HG03064 (cell line): ENCODE measurements at regions not wholly inside any gene's neighbourhood (a gene's known extent, or its start where the extent isn't known, plus 50 kb on each side); places are given as distances from the start of the nearest gene placed in this dataset.

Experiments used
- ATAC-seq: cut with Tn5 transposase; IDR thresholded peaks from one replicate; pipeline ENCODE4 v1.9.1; 2021; ENCODE audit warnings: low read depth; ENCODE audit not compliant: unreplicated experiment

DNA sequence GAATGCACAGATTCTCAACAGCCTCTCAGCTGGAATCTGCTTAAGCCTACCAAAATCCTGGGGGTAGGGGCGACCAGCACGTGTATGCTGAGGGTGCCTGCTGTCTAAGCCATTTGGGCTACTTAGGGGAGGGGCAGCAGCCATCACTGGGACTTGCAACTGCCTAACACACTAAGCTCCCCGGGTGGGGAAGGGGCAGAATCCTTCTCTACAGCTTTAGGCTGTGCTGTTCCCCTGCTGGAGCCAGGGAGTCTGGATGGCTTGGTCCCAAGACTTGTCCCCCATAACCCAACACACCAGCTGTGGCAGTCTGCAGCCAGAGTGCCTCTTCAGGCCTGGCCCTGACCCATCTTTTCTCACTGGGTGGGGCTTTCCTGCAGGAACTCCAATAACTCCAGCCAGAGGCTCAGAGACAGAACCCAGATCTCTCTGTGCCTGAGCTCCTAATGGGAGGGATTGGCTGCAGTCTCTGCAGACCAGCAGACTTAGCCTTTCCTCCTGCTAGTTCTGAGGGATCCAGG is 305.4 kb upstream of the RND3 start:
- ATAC-seq = no peak

DNA sequence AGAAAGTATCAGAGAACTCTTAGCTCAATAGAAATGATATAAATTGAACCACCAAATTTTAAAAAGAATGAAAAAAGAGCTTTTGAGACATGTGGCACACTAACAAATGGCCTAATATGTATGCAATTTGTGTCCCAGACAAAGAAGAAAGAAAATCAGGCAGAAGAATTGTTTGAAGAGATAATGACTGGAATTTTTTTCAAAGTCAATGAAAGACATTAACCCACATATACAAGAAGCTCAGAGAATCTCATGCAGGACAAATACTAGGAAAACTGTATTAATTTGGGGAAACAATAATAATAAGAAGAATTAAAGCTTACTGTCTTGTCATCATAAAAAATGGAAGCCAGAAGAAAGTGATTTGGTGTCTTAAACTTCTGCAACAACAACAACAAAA is 304.1 kb upstream of the RND3 start:
- ATAC-seq = no peak

DNA sequence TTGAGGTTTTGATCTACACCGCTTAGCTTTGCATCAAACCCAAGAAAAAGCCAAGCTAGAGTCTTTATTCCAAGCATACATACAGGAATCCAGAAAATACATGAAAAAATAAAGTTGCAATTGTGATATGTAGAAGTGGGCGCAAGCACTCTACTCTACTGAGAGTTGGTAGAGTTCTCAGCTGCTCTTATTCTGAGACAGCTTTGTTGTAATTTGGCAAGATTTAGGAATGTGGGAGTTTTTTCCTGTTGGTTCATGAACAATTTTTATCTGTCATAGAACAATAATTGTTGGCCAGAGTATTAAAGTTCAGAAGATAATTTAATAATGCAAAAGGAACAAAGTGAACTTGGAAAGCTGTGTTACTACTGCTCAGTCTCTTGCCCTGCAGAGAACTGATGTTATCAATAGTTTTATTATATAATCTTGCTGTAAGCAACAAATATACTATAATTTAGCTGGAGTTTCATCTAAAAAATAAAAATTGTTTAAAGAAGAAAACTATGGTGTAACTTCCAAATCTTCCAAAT is 302.0 kb upstream of the RND3 start:
- no peak for ATAC-seq

GRCh38 chr2:150788426-150789140 is 301.1 kb upstream of the RND3 start:
- ATAC-seq = no peak

DNA sequence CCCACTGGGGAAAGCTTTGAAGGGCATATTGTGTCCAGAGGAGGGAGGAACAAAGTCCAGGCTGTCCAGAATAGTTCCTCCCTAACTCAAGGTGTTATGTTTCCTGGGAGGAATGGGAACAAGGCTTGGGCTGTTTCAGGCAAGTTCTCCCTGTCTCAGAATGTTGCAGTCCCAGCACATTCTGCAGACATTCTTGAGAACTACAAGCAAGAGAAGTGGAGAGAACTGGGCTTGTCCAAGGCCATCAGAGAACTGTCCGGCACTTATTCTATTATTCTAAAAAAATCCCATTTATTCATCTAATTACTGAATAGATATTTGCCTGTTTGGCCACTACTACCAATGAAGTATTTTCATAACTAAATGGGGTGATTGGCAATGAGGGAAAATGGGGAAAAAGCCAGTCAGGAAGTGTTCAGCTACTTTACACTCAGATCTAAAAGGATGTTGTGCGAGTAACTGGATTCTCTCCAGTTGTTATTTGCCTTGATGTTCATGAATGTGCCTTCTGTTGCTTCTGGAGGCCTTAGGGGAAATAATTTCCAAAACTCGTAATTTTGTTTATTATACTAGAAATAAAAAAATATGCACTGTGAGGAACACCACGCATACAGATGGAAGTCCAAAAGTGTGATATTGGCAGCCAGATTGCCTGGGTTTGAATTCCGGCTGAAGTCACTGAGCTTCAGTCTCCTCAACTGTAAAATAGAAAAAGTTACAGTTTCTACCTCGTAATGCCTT is 300.1 kb upstream of the RND3 start:
- ATAC-seq = no peak

- ATAC-seq = no peak
Measured at GRCh38 chr2:150784389-150784788, 296.9 kb upstream of the RND3 start.

- no peak for ATAC-seq
Measured at GRCh38 chr2:150783896-150784295, 296.4 kb upstream of the RND3 start.

DNA sequence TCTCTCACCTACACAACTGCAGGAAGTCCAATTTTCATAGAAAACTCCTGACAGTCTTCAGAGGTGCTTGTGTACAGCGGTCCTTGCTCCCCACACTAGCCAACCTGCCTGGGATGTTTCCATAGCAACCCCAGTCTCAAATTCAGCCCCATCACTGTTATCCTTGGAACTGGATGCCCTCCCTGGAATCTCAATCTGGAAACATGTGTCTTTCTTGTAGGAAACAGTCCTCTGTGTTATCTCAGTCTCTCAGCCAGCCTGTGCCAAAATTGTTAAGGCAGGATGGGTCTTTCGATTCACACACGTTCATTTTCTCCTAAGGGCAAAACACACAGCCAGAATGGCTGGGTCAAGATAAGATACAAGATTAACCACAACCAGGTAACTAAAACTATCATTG is 295.5 kb upstream of the RND3 start:
- no peak for ATAC-seq

DNA sequence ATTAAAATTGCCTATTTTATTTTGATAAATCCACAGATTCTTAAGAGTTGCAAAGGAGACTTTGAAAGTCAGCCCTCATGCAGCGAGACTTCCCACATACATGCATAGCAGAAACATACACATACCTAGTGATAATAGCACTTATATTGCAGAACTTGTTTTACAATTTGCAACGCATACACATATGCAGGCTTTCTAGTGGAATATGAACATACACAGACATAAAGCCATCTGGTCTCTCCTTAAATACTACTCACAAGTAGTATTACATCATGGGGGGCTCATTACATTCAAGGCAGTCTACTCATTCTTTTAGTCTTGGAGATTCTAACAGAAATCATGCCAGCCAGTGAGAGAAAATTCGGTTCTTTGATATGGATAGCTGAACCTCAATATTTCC is 295.1 kb upstream of the RND3 start:
- ATAC-seq = no peak

DNA sequence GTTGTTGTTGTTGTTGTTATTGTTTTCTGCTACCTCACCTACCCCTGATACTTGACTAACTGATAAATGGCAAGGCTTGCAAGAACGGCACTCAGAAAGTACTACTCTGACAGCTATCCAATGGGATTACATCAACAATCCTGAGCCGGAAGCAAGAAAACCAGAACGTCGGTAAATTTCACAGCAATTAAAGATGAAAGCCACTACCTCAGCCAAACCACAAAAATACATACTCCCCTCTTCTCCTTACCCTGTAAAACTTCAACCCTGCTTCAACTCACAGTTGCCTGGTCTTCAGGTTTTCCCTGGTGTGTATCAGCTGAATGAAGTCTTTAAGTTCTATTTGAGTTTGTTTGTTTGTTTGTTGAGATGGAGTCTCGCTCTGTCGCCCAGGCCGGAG is 293.7 kb upstream of the RND3 start:
- ATAC-seq = no peak

- ATAC-seq = no peak
Measured at GRCh38 chr2:150778828-150779227, 291.4 kb upstream of the RND3 start.

- no peak for ATAC-seq
Measured at GRCh38 chr2:150769421-150769820, 282.0 kb upstream of the RND3 start.

DNA sequence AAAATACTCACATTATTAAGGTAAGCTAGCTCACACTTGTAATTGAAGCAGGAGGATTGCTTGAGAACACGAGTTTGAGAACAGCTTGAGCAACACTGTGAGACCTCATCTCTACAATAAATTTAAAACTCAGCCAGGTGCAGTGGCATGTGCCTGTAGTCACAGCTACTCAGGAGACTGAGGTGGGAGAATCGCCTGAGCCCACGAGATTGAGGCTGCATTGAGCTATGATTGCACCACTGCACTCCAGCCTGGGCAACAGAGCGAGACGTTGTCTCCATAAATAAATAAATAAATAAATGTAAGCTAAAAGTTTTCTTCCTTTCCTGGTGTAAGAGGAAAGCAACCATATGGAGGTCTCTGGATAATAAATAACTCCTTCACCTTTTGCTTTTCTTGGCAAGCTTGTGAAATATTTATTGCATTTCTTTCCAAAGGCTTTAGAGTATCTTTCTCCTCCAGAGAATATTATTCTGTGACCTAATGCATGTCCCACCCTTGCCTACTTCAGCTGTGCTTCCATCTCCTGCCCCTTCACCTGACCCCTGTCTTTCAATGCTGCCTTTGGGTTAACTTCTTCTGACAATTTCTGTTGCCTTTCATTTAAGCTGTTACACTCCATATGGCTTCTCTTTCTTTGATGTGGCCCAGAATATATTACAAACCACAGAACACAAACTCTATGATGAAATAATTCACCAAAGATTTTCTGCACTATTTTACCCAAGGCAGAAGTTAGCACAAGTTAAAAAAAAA is 280.7 kb upstream of the RND3 start:
- ATAC-seq = no peak

- ATAC-seq = no peak
Measured at GRCh38 chr2:150762571-150762970, 275.1 kb upstream of the RND3 start.

DNA sequence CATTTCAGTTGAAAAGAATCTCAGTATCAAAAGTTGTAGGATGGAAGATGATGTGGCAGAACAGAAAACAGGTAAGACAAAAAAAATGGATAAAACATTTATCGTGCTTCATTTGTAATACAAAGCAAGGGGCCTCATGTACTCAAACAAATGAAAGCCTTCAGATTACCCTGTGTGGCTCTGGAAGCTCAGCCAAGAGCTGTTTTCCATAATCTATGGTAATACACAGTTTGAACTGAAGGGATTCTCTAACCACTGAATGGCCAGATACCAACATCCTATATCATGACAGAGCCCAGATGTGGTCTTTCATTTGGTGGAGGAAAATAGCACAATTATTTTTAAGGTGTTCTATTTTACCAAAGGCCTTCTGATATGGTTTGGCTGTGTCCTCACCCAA is 272.1 kb upstream of the RND3 start:
- ATAC-seq = no peak

DNA sequence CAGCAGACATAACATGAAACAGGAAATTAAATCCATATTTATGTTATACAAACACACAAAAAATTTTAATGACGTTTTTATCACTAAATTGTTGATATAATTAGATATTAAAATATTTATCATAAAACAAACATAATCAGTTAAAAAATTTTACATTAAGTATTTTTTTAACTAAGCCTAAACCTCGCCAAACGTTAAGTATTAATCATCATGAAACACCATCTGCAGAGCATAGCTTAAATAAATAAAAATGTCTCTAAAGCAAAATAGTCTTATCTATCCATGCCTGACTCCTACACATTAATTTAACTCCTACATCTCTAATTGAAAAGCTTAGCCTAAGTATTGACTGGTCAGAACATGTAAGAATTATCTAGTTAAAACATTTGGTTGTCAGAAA is 271.6 kb upstream of the RND3 start:
- no peak for ATAC-seq

GRCh38 chr2:150752229-150752628 is 264.8 kb upstream of the RND3 start:
- no peak for ATAC-seq

GRCh38 chr2:150750720-150751119 is 263.3 kb upstream of the RND3 start:
- ATAC-seq = no peak

GRCh38 chr2:150742094-150742493 is 254.6 kb upstream of the RND3 start:
- ATAC-seq = no peak

- no peak for ATAC-seq
Measured at GRCh38 chr2:150735894-150736498, 248.5 kb upstream of the RND3 start.
